K562 (cell line): ENCODE measurements at regions not wholly inside any gene's neighbourhood (a gene's known extent, or its start where the extent isn't known, plus 50 kb on each side); places are given as distances from the start of the nearest gene placed in this dataset.
A peak's percentile ranks its signal among the peaks of the same experiment; 100 is the strongest.

ENCODE experiments used
- ATAC-seq: fragments of 200-7000 bp; cut with Tn5 transposase; 3 replicates; pipeline ENCODE4 v1.9.1; 2020; ENCODE audit warnings: moderate library complexity
- BruUV-seq: library from RNA; stranded (reverse); fragments of 400-500 nt; replicated peaks from 2 replicates; lab custom pipeline; 2021; lab: Mats Ljungman, UMichigan
- CTCF ChIA-PET: fragments of 300-600 bp; formaldehyde crosslinking; extraction: SDS; loops from one replicate; lab custom pipeline; 2021; ENCODE audit warnings: low intra/inter-chr PET ratio; lab: Yijun Ruan, JAX
- POLR2A ChIA-PET: fragments of 300-600, 350-650 bp; sonication (Branson Sonifier 250); formaldehyde crosslinking; extraction: SDS; loops from one replicate; lab custom pipeline; 2021; ENCODE audit warnings: antibody characterized with exemption, inconsistent platforms; lab: Yijun Ruan, JAX
- DNase-seq, 4 experiments: peaks; one replicate each; pipeline versions ENCODE4 v3.0.0 to v3.0.0-alpha.2; 2011 to 2018; ENCODE audit warnings: low spot score in 3 of 4, mixed read lengths in 3 of 4; ENCODE audit errors: extremely low read depth in 1 of 4
- FAIRE-seq: peaks from 2 replicates; lab custom pipeline; 2011; peaks lifted over from hg19 to GRCh38; lab: Jason Lieb, UNC
- H2AFZ ChIP-seq: 2 replicates; pipeline ENCODE4 v1.6.0; 2011; ENCODE audit warnings: low read depth, low read length, control low read depth, inconsistent platforms
- H3K27ac ChIP-seq: fragments of 200-600 bp; 3 replicates; pipeline ENCODE4 v1.8.0; 2011; ENCODE audit warnings: low read depth, mild to moderate bottlenecking, control low read depth, inconsistent platforms, low read length, moderate library complexity, mixed read lengths; ENCODE audit errors: extremely low read depth
- H3K27me3 ChIP-seq, 2 experiments: fragments of 300-600 bp in 1 of 2; 2 replicates in 1 of 2; 3 replicates in 1 of 2; pipeline versions ENCODE4 v1.6.0 to v1.8.0; 2011; ENCODE audit warnings: inconsistent platforms in 2 of 2, low read length in 2 of 2, mild to moderate bottlenecking in 1 of 2, mixed read lengths in 1 of 2, moderate library complexity in 1 of 2; ENCODE audit not compliant: control insufficient read depth in 2 of 2, insufficient read depth in 2 of 2
- H3K36me3 ChIP-seq: fragments of 300-600 bp; 3 replicates; pipeline ENCODE4 v1.8.0; 2011; ENCODE audit warnings: mild to moderate bottlenecking, low read length, inconsistent platforms; ENCODE audit not compliant: control insufficient read depth, insufficient read depth
- H3K4me1 ChIP-seq, 2 experiments: fragments of 200-600 bp in 1 of 2; replicated peaks in 1 of 2; 2 replicates in 1 of 2; 3 replicates in 1 of 2; pipeline versions ENCODE4 v1.5.1 to v1.8.0; 2011; ENCODE audit warnings: inconsistent platforms in 2 of 2, low read length in 2 of 2, mild to moderate bottlenecking in 1 of 2, mixed read lengths in 1 of 2, moderate library complexity in 1 of 2; ENCODE audit not compliant: control insufficient read depth in 2 of 2, insufficient read depth in 2 of 2
- H3K4me2 ChIP-seq: 2 replicates; pipeline ENCODE4 v1.6.1; 2011; ENCODE audit warnings: low read length, control low read depth, inconsistent platforms, mixed read lengths; ENCODE audit not compliant: insufficient read depth
- H3K4me3 ChIP-seq: fragments of 200-600 bp; sonication (generic), shearing (Covaris generic); 2 replicates; pipeline ENCODE4 v1.5.1; 2016; ENCODE audit warnings: control low read depth, inconsistent platforms
- H3K79me2 ChIP-seq: fragments of 200-600 bp; 3 replicates; pipeline ENCODE4 v1.8.0; 2011; ENCODE audit warnings: low read length, inconsistent platforms; ENCODE audit not compliant: control insufficient read depth, insufficient read depth
- H3K9ac ChIP-seq, 2 experiments: 2 replicates each; pipeline versions ENCODE4 v1.6.0 to v1.6.1; 2011; ENCODE audit warnings: low read depth in 2 of 2, low read length in 2 of 2, control low read depth in 1 of 2, inconsistent platforms in 1 of 2, mild to moderate bottlenecking in 1 of 2, mixed read lengths in 1 of 2; ENCODE audit not compliant: insufficient read depth in 1 of 2
- H3K9me1 ChIP-seq: one replicate; pipeline ENCODE4 v1.6.0; 2011; ENCODE audit warnings: inconsistent platforms, mild to moderate bottlenecking, low read length, moderate library complexity; ENCODE audit not compliant: control insufficient read depth, insufficient read depth
- H3K9me3 ChIP-seq: replicated peaks from 2 replicates; pipeline ENCODE4 v1.5.1; 2011; ENCODE audit warnings: low read depth, low read length, inconsistent platforms; ENCODE audit not compliant: control insufficient read depth, insufficient read depth
- H4K20me1 ChIP-seq: replicated peaks from 2 replicates; pipeline ENCODE4 v1.6.1; 2011; ENCODE audit warnings: low read length, inconsistent platforms, mixed read lengths; ENCODE audit not compliant: control insufficient read depth, insufficient read depth
- ATF1 ChIP-seq, 2 experiments: fragments of 450-650 bp in 1 of 2; IDR thresholded peaks; 2 replicates each; pipeline ENCODE4 v1.6.1; 2016; ENCODE audit warnings: missing compliant biosample characterization in 1 of 2, missing genetic modification characterization in 1 of 2
- CXXC5 ChIP-seq: fragments of 250-450 bp; sonication (Bioruptor Pico); IDR thresholded peaks from 2 replicates; pipeline ENCODE4 v1.8.0; 2022; ENCODE audit warnings: inconsistent platforms, mild to moderate bottlenecking, moderate library complexity
- FOXA3 ChIP-seq, 2 experiments: fragments of 450-650 bp in 1 of 2; sonication (generic) in 1 of 2; formaldehyde crosslinking; IDR thresholded peaks in 1 of 2; conservative IDR thresholded peaks in 1 of 2; 2 replicates each; pipeline versions ENCODE4 v1.4.0 to v1.8.0; 2020 to 2022; ENCODE audit warnings: mild to moderate bottlenecking in 2 of 2, missing genetic modification reagents in 1 of 2
- FOXP4 ChIP-seq: sonication (generic); formaldehyde crosslinking; IDR thresholded peaks from 2 replicates; pipeline ENCODE4 v1.8.0; 2022; ENCODE audit warnings: mild to moderate bottlenecking, missing genetic modification reagents, borderline replicate concordance
- GTF2B ChIP-seq: IDR thresholded peaks from 2 replicates; pipeline ENCODE4 v1.6.1; 2011; ENCODE audit not compliant: insufficient read length; ENCODE audit errors: extremely low read depth
- HEY1 ChIP-seq: fragments of 250-450 bp; sonication (Bioruptor Pico); IDR thresholded peaks from 2 replicates; pipeline ENCODE4 v1.5.0; 2020; ENCODE audit warnings: mild to moderate bottlenecking, moderate library complexity, borderline replicate concordance
- HNRNPUL1 ChIP-seq: fragments of 200-400 bp; formaldehyde crosslinking; IDR thresholded peaks from 2 replicates; pipeline ENCODE4 v1.6.1; 2017; ENCODE audit warnings: low read length
- KLF16 ChIP-seq: IDR thresholded peaks from 2 replicates; pipeline ENCODE4 v1.6.1; 2016; ENCODE audit warnings: antibody characterized with exemption
- MCM7 ChIP-seq, 2 experiments: fragments of 450-650 bp; IDR thresholded peaks; 2 replicates each; pipeline ENCODE4 v1.6.1; 2016 to 2018
- PRDM10 ChIP-seq: fragments of 450-650 bp; IDR thresholded peaks from 2 replicates; pipeline ENCODE4 v1.6.1; 2018; ENCODE audit not compliant: partially characterized antibody
- SAFB ChIP-seq: fragments of 200-400 bp; formaldehyde crosslinking; IDR thresholded peaks from 2 replicates; pipeline ENCODE4 v1.6.1; 2017; ENCODE audit warnings: low read depth, low read length, borderline replicate concordance
- SRSF7 ChIP-seq: fragments of 200-400 bp; formaldehyde crosslinking; optimal IDR thresholded peaks from 2 replicates; pipeline ENCODE3; 2017; ENCODE audit warnings: mild to moderate bottlenecking, low read depth, low read length
- ZNF583 ChIP-seq: fragments of 250-450 bp; sonication (Bioruptor Pico); IDR thresholded peaks from 2 replicates; pipeline ENCODE4 v1.4.0; 2020
- ZSCAN32 ChIP-seq: fragments of 450-650 bp; formaldehyde crosslinking; IDR thresholded peaks from 2 replicates; pipeline ENCODE4 v1.4.0; 2020; ENCODE audit warnings: mild to moderate bottlenecking, moderate library complexity
- WGBS: fragments of 100-300 bp; shearing (Covaris generic); methylation state at CpG from one replicate; pipeline ENCODE4 v1.1.6; 2016; ENCODE audit warnings: low coverage, mixed read lengths; ENCODE audit not compliant: insufficient coverage; ENCODE audit errors: missing lambda C conversion rate; 5-methylcytosine and 5-hydroxymethylcytosine counted together
- in situ Hi-C: fragments of 300-500 bp; cut with MboI; formaldehyde crosslinking; loops from 4 replicates; pipeline ENCODE4 v1.15.0; 2018; ENCODE audit warnings: inconsistent platforms, mixed read lengths
- intact Hi-C: fragments of 100-400 bp; cut with micrococcal nuclease; formaldehyde crosslinking; loops from 2 replicates; pipeline ENCODE4 v1.14.2; 2022

GRCh38 chr5:36365896-36366295 is 64.2 kb upstream of the RANBP3L start (continued):
- TF ChIP-seq FOXP4 (CRISPR knock-in tag) (no peak), HNRNPUL1 (no peak), HEY1 (CRISPR knock-in tag) (no peak), MCM7 (IDR thresholded peaks at IDR 0.05) (no peak), GTF2B (no peak), ZSCAN32 (no peak)

GRCh38 chr5:36366883-36367282 is 65.2 kb upstream of the RANBP3L start:
- no peak for ATAC-seq
- Histone ChIP-seq H3K4me3 (no peak overlapping the region), H3K27ac (no peak overlapping the region), H4K20me1 (no peaks in the 10 kb centered on the region), H3K4me1 (no peaks in the 10 kb centered on the region), H3K36me3 (no peaks in the 10 kb centered on the region), H3K9me1 (no peaks in the 10 kb centered on the region), H3K9ac (no peak overlapping the region), H3K4me2 (no peak overlapping the region), H3K27me3 (no peaks in the 10 kb centered on the region; a peak in 1 of 5 replicates), H2AFZ (no peak overlapping the region), H3K79me2 (no peaks in the 10 kb centered on the region), H3K9me3 (no peaks in the 10 kb centered on the region)
- TF ChIP-seq ATF1 (CRISPR knock-in tag; IDR thresholded peaks at IDR 0.05) (no peak), ATF1 (tag; IDR thresholded peaks at IDR 0.05) (no peak), SRSF7 (no peak), ZNF583 (no peak), SAFB (no peak), KLF16 (no peak), FOXA3 (CRISPR knock-in tag; conservative IDR thresholded peaks at IDR 0.05 in 1 of 2, IDR thresholded peaks at IDR 0.05 in 1 of 2) (peak in 1 of 2 experiments; percentile 59; a peak in 1 of 4 replicates), CXXC5 (no peak), PRDM10 (no peak)
- DNase-seq: no peak
- in situ Hi-C loops (no loop called here), intact Hi-C loops (no loop called here)
- WGBS: 0% methylated on average over 1 of the region's 1 CpG
- POLR2A ChIA-PET: interaction anchor here (1.2 kb wide), 1 partner anchor 22 kb away, joined by 3 read pairs; no protein-coding TSS in a partner anchor
- FAIRE-seq: no peak
- CTCF ChIA-PET: no interaction called here
- no TSS peak for BruUV-seq
